ENCODE measurements at regions not wholly inside any gene's neighbourhood (a gene's known extent, or its start where the extent isn't known, plus 50 kb on each side); places are given as distances from the start of the nearest gene placed in this dataset.

DNA sequence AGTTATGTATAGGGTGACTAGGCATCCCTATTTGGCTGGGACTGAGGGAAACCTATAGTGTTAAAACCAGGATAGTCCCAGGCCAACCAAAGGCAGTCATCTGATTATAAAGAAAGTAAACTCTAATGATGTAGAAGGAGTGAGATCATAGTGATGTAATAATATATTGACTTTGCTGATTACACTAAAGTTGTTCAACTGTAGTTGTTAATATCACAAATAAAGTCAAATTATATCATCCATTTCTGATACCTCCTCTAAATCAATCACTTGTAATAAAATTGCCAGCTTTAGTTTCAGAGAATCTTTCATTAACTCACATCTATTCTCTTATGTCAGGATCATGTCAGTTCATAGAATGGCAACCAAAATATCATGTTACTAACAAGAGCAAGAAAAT is 98.6 kb downstream of the FOXB1 start:
- ChIA-PET CTCF (interaction anchor here (1.0 kb wide), 1 partner anchor 12 kb away, joined by 4 read pairs; no protein-coding TSS in a partner anchor), POLR2A (no interaction called here)
- no peak overlapping the region for H3K27ac ChIP-seq
- no peak overlapping the region for H3K4me3 ChIP-seq
- no peaks in the 10 kb centered on the region for H3K4me1 ChIP-seq
- FAIRE-seq (peak; percentile 91), DNase-seq (ENCODE audit: low read depth in 1 of 2, low spot score in 1 of 2) (no peak), ATAC-seq (no peak)
- TF ChIP-seq PHF8 (IDR thresholded peaks at IDR 0.05; ENCODE audit: borderline replicate concordance, low read depth) (no peak), TFCP2L1 (CRISPR knock-in tag; IDR thresholded peaks at IDR 0.05) (no peak), EP300 (IDR thresholded peaks at IDR 0.05) (no peak)
- TF ChIP-seq, protein P1, sequence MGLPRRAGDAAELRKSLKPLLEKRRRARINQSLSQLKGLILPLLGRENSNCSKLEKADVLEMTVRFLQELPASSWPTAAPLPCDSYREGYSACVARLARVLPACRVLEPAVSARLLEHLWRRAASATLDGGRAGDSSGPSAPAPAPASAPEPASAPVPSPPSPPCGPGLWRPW (IDR thresholded peaks at IDR 0.05), result no peak
- TF ChIP-seq, protein P2, sequence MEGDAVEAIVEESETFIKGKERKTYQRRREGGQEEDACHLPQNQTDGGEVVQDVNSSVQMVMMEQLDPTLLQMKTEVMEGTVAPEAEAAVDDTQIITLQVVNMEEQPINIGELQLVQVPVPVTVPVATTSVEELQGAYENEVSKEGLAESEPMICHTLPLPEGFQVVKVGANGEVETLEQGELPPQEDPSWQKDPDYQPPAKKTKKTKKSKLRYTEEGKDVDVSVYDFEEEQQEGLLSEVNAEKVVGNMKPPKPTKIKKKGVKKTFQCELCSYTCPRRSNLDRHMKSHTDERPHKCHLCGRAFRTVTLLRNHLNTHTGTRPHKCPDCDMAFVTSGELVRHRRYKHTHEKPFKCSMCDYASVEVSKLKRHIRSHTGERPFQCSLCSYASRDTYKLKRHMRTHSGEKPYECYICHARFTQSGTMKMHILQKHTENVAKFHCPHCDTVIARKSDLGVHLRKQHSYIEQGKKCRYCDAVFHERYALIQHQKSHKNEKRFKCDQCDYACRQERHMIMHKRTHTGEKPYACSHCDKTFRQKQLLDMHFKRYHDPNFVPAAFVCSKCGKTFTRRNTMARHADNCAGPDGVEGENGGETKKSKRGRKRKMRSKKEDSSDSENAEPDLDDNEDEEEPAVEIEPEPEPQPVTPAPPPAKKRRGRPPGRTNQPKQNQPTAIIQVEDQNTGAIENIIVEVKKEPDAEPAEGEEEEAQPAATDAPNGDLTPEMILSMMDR (IDR thresholded peaks at IDR 0.05), result no peak
- no peak overlapping the region for H3K4me2 ChIP-seq
- peaks cover 2% of the 10 kb centered on the region; the same call in 1 of the 3 replicates for H3K9me3 ChIP-seq

DNA sequence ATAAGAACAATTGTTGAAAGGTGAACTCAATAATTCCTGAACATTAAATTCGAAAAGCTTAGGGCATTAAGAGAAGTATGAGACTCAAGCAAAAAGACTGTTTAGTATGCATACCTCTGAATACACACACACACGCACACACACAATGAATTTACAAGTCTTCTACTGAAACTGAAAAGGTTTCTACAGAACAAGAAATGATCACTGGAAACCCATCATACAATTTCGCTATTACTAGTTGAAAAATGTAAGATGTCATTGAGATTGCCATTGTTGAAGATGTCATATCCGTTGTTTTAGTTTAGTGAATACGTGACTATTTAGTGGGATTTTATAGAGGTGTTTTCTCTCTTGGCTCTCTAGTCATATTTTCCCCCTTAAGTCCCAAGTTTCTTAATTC is 106.8 kb downstream of the FOXB1 start:
- no peak overlapping the region for H3K27ac ChIP-seq

More for the DNA sequence above, 106.8 kb downstream of the FOXB1 start:
- ATAC-seq, result no peak
- Histone ChIP-seq H3K9me3 (0 out of 3 replicates have a peak, but pooled peaks cover under 1% of the 10 kb centered on the region), H3K4me2 (no peak overlapping the region), H3K4me3 (no peak overlapping the region), H3K4me1 (no peaks in the 10 kb centered on the region)
- TF ChIP-seq ZC3H11A (IDR thresholded peaks at IDR 0.05), result no peak
- no peak for TF ChIP-seq KDM5A (IDR thresholded peaks at IDR 0.05)
- TF ChIP-seq ZNF302 (CRISPR knock-in tag; IDR thresholded peaks at IDR 0.05), result no peak
- TF ChIP-seq BHLHE40 (IDR thresholded peaks at IDR 0.05; ENCODE audit: low read depth, low read length), result no peak
- TF ChIP-seq, protein P3, sequence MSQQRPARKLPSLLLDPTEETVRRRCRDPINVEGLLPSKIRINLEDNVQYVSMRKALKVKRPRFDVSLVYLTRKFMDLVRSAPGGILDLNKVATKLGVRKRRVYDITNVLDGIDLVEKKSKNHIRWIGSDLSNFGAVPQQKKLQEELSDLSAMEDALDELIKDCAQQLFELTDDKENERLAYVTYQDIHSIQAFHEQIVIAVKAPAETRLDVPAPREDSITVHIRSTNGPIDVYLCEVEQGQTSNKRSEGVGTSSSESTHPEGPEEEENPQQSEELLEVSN (IDR thresholded peaks at IDR 0.05; ENCODE audit: borderline replicate concordance, low read depth), result no peak
- TF ChIP-seq PHF8 (IDR thresholded peaks at IDR 0.05; ENCODE audit: borderline replicate concordance, low read depth), result no peak
- TF ChIP-seq ESRRA (IDR thresholded peaks at IDR 0.05; ENCODE audit: borderline replicate concordance, low read length), result no peak
- no peak for TF ChIP-seq SREBF2 (IDR thresholded peaks at IDR 0.05)
- TF ChIP-seq RARB (CRISPR knock-in tag; IDR thresholded peaks at IDR 0.05), result no peak
- TF ChIP-seq REST (IDR thresholded peaks at IDR 0.05), result no peak
- ChIA-PET POLR2A (no interaction called here), CTCF (no interaction called here)
- peak; percentile 86 for FAIRE-seq
- 41% methylated on average over 5 of the region's 5 CpGs for WGBS (ENCODE audit: missing lambda C conversion rate)
- DNase-seq (ENCODE audit: low read depth in 1 of 2, low spot score in 1 of 2), result no peak

Data from A549 (cell line).